ENCODE measurements at regions not wholly inside any gene's neighbourhood (a gene's known extent, or its start where the extent isn't known, plus 50 kb on each side); places are given as distances from the start of the nearest gene placed in this dataset.

DNA sequence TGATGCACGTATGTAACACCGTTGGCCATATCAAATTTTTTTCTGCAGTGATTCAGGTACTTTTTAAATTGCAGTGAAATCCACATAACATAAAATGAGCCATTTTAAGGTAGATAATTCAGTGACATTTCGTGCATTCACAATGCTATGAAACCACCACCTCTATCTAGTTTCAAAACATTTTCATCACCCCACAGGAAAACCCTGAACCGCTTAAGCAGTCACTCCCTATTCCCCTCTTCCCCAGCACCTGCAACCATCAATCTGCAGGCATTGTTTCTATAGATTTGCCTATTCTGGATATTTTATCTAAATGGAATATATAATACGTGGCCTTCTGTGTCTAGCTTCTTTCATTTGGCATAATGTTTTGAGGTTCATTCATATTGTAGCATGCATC lies 79.2 kb downstream of the BOD1 start:
- TF ChIP-seq, protein P1, sequence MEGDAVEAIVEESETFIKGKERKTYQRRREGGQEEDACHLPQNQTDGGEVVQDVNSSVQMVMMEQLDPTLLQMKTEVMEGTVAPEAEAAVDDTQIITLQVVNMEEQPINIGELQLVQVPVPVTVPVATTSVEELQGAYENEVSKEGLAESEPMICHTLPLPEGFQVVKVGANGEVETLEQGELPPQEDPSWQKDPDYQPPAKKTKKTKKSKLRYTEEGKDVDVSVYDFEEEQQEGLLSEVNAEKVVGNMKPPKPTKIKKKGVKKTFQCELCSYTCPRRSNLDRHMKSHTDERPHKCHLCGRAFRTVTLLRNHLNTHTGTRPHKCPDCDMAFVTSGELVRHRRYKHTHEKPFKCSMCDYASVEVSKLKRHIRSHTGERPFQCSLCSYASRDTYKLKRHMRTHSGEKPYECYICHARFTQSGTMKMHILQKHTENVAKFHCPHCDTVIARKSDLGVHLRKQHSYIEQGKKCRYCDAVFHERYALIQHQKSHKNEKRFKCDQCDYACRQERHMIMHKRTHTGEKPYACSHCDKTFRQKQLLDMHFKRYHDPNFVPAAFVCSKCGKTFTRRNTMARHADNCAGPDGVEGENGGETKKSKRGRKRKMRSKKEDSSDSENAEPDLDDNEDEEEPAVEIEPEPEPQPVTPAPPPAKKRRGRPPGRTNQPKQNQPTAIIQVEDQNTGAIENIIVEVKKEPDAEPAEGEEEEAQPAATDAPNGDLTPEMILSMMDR (IDR thresholded peaks at IDR 0.05; ENCODE audit: insufficient read depth, low read length, severe bottlenecking): no peak
- DNase-seq (ENCODE audit: low read depth) (no peak), FAIRE-seq (no peak)
- H3K4me3 ChIP-seq (ENCODE audit: low read depth, low read length): no peak overlapping the region
- no peaks in the 10 kb centered on the region for H3K36me3 ChIP-seq (ENCODE audit: control insufficient read depth, insufficient read depth, low read length)
- H3K27me3 ChIP-seq (ENCODE audit: control insufficient read depth, insufficient read depth, low read length): no peaks in the 10 kb centered on the region

DNA sequence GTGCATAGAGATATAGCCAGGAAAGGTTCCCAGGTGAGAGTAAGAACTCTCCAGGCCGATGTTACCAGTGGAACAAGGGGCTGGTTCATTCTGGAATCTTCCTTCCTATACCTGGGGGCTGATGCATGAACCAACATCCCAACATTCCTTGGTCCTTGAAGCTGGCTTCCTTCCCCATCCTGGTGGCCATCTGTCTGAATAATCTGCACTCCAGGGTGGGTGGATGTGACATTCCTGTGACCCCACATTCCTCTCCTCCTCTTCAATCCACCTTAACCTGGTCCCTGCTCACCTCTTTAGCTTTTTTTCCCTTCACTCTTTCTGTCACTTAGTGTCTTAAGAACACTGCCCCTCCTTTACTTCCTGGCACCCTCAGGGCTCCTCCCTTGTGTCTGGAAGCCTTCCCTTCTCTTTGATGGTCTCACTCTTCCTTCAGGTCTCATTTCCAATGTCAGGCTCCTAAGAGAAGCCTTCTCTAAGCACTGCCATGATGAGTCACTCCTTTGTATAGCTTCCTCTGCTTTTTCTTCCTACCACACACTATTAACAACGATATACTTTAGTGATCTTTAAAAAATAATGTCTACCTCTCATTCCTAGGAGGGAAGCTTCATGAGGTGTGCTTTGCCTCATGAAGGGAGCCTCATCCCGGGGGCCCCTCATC lies 80.3 kb downstream of the BOD1 start:
- Histone ChIP-seq H3K4me3 (ENCODE audit: low read depth, low read length) (no peak overlapping the region), H3K27me3 (ENCODE audit: control insufficient read depth, insufficient read depth, low read length) (no peaks in the 10 kb centered on the region), H3K36me3 (ENCODE audit: control insufficient read depth, insufficient read depth, low read length) (no peaks in the 10 kb centered on the region)
- no peak for DNase-seq (ENCODE audit: low read depth)
- TF ChIP-seq, protein P1 (IDR thresholded peaks at IDR 0.05; ENCODE audit: insufficient read depth, low read length, severe bottlenecking): no peak
- FAIRE-seq: no peak

DNA sequence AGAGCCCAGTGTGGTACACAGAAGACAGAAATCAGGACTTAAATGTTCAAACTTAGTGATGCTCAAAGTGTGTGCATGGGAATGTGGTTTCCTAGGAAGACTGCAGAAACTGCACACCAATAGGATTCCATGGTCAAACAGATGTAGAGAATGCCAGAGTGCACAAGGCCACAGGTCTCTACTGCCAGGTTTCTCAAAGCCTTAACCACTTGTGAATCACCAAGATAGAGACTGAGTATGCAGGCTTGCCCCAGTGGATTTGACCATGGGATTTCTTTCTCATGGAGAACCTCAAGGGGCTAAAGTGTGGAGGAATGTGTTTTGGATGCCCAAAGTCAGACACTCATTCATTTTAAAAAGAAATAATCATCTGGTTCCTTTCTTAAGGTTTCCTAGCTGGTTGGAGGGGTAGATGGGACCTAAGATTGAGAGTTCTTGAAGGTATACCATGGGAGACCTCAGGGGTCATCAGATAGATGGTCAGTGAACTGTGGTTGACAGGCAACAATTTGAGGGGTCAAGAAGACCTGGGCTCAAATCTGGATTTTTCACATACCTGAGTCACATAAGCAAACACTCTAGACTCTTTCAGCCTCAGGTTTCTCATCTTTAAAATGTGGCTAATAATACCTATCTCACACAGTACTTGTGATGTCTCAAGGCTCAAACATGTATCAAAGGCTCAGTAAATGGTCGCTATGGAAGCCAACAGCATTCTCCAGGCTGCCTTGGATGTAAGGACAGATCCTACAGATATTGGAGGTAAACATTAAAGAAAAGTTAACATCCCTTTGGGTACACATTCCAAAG lies 81.1 kb downstream of the BOD1 start:
- no peaks in the 10 kb centered on the region for H3K36me3 ChIP-seq (ENCODE audit: control insufficient read depth, insufficient read depth, low read length)
- DNase-seq (ENCODE audit: low read depth) (no peak), FAIRE-seq (no peak)
- H3K27me3 ChIP-seq (ENCODE audit: control insufficient read depth, insufficient read depth, low read length): no peaks in the 10 kb centered on the region
- H3K4me3 ChIP-seq (ENCODE audit: low read depth, low read length): no peak overlapping the region
- TF ChIP-seq, protein P1 (IDR thresholded peaks at IDR 0.05; ENCODE audit: insufficient read depth, low read length, severe bottlenecking): no peak

DNA sequence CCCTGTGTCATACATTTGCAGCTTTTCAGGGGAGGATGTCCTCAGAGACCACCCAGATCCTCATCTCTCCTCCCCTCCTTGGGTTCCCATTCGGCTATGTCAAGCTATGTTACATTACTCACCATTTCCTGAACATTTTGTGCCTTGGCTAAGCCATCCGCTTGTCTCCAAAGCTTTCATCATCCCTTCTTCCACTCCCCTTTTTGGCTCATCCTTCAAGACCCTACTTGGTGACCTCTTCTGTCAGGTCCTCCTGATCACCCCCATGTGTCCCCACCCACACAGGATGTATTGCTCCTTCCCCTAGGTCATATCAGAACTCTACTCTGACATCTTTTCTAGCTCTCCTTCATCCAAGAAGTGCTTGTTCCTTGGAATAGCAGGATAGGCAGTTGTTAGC lies 81.8 kb downstream of the BOD1 start:
- Histone ChIP-seq H3K27me3 (ENCODE audit: control insufficient read depth, insufficient read depth, low read length) (no peaks in the 10 kb centered on the region), H3K36me3 (ENCODE audit: control insufficient read depth, insufficient read depth, low read length) (no peaks in the 10 kb centered on the region), H3K4me3 (ENCODE audit: low read depth, low read length) (no peak overlapping the region)
- TF ChIP-seq, protein P1 (IDR thresholded peaks at IDR 0.05; ENCODE audit: insufficient read depth, low read length, severe bottlenecking): no peak
- DNase-seq (ENCODE audit: low read depth) (no peak), FAIRE-seq (no peak)

DNA sequence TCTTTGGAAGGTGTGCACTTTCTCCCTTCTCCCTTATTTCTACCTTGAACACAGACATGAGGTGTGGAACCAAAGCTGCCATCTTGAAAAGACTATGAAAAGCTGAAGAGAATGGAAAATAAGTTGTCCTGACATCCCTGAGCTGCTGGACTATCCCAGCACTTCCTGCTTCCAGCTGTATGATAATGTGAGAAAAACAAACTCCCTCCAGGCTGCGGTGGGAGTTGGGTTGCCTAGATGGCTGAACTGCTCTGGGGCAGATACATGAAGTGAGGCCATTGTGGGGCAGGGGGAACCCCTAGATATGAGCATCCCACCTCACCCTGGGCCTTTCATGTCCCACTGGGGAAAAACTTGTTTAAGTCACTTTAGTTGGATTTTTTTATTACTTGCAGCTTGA lies 82.4 kb downstream of the BOD1 start:
- TF ChIP-seq, protein P1 (IDR thresholded peaks at IDR 0.05; ENCODE audit: insufficient read depth, low read length, severe bottlenecking): no peak
- no peaks in the 10 kb centered on the region for H3K27me3 ChIP-seq (ENCODE audit: control insufficient read depth, insufficient read depth, low read length)
- H3K4me3 ChIP-seq (ENCODE audit: low read depth, low read length): no peak overlapping the region
- DNase-seq (ENCODE audit: low read depth): no peak
- no peaks in the 10 kb centered on the region for H3K36me3 ChIP-seq (ENCODE audit: control insufficient read depth, insufficient read depth, low read length)
- FAIRE-seq: no peak
